Fibroblast of lung (primary cell): ENCODE measurements at regions not wholly inside any gene's neighbourhood (a gene's known extent, or its start where the extent isn't known, plus 50 kb on each side); places are given as distances from the start of the nearest gene placed in this dataset.

Experiments
- CTCF ChIP-seq, 2 donors: IDR thresholded peaks in 1 of 2; conservative IDR thresholded peaks in 1 of 2; 1 replicate in 1 of 2; 2 replicates in 1 of 2; pipeline ENCODE4 v1.5.1; 2011 to 2012; ENCODE audit warnings: low read length in 2 of 2, control low read depth in 1 of 2, inconsistent platforms in 1 of 2, low read depth in 1 of 2, mild to moderate bottlenecking in 1 of 2
- EZH2 ChIP-seq: IDR thresholded peaks from 2 replicates; pipeline ENCODE4 v1.5.1; 2012; ENCODE audit warnings: low read length, control low read depth, mild to moderate bottlenecking; ENCODE audit errors: missing control alignments

- no peak for TF ChIP-seq CTCF (conservative IDR thresholded peaks at IDR 0.05 in 1 of 2, IDR thresholded peaks at IDR 0.05 in 1 of 2; ENCODE audit: low read depth in 1 of 2, low read length in 2 of 2)
- no peak for TF ChIP-seq EZH2
These were observed 67.9 kb upstream of the NCOR2 start for GRCh38 chr12:124635316-124635715.
